ENCODE measurements at regions not wholly inside any gene's neighbourhood (a gene's known extent, or its start where the extent isn't known, plus 50 kb on each side); places are given as distances from the start of the nearest gene placed in this dataset.

DNA sequence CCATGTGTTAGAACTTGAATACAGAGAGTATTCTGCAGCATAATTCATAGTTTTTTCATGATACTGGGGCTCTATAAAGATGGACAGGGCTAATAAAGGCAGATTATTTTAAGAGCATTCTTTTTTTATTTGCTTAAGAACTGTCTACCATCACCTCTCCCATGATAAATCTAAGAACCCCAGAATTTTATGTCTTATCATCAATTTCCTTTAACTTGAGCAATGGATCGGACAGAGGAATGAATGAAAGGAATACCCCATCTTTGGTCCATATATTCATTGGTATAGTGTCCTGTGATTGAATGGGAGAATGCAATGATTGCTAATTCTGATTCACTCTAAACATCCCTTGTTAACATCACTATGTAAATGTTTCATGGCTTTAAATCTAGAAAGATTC is 946.3 kb upstream of the LRRN3 start:
- no peak for DNase-seq (ENCODE audit: low spot score)

DNA sequence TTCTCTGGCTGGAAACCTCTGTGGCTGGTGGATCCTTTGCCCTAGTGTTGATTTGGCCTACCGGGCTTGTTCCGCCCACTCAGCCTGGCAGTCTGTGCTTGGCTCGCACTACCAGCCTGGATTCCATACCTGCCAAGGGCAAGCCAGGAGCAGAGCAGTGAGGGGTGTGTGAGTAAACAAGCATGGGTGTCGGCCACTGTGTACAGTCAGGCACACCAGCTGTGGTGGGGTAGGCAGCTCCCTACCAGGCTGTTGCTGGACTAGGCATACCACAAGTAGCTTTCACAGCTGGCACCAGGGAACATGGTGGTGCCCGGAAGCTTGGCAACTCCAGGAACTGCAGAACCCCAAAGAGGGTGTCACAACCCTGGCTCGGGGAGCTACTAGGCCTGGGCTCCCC is 942.9 kb upstream of the LRRN3 start:
- DNase-seq (ENCODE audit: low spot score): no peak

DNA sequence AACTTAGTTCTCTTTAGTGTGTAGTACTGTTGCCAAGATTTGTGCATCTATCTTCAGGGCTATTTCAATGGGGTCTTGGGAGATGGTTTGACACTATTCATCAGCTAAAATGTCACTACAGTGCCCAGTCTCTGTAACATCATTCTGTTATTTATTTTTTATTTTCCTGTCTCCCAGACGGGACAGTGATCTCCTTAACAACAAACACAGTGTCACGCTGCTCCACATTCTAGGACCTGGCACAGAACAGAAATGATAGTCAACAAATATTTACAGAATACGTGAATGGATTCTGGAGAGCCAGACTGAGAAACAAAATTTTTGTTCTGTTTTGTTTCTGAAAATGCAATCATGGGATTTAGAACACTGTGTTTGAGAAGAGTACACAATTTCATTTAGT is 937.7 kb upstream of the LRRN3 start:
- DNase-seq (ENCODE audit: low spot score): no peak

DNA sequence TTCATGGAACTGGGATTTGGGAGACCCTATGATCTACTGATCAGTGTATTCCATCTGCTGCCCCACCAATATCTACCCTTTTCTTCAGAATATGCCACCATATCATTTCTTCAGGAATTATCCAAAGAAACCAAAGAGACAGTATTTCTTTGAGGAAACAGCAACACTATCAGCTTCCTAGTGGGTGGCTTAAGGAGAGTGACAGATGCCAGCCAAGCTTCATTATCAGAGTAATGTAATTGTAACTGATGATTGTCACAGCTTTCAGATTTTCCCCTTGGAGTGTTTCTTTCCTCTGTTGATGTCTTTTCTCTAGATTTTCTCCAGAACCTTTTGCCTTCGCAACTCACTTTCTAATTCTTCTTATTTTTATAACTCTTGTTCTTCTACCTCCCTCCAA is 934.4 kb upstream of the LRRN3 start:
- DNase-seq (ENCODE audit: low spot score): no peak

DNA sequence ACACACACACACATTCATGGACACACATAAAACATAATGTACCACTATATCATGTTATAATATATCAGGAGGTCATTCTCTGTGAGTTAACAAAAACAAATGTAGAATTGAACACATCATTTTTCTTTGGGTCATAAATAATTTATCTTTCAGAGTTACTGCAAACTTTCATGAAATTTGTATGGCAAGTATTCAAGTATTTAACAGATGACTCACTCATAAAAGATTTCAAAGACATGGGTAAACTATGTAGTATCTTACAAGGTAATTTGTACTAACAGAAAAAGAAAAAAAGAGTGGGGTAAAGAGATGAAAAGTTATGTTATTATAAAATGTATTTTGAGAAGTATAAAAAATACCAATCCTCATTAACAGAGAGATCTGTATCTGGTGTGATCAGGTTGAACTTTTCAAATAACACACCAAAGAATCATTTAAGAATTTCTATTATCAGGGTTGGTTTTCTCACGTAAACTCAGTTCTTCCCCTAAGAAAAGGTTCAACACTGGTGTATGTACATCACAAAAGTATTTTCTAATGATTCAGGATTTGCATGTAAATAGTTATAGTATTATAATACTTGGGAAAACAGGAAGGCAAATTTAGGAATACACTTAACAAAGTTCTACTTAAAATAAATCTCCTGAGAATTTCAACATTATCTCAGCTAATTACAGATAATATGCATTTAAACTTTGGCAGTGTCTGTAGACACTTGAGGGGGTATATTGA is 933.1 kb upstream of the LRRN3 start:
- DNase-seq (ENCODE audit: low spot score): no peak

DNA sequence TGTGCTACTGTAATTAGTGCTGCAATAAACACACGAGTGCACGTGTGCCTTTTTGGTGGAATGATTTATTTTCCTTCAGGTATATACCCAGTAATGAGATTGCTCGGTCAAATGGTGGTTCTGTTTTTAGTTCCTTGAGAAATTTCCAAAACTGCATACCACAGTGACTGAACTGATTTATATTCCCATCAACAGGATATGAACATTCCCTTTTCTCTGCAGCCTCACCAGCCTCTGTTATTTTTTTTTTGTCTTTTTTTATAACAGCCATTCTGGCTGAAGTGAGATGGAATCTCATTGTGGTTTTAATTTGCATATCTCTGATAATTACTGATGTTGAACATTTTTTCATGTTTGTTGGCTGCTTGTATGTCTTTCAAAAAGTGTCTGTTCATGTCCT is 922.9 kb upstream of the LRRN3 start:
- no peak for DNase-seq (ENCODE audit: low spot score)

DNA sequence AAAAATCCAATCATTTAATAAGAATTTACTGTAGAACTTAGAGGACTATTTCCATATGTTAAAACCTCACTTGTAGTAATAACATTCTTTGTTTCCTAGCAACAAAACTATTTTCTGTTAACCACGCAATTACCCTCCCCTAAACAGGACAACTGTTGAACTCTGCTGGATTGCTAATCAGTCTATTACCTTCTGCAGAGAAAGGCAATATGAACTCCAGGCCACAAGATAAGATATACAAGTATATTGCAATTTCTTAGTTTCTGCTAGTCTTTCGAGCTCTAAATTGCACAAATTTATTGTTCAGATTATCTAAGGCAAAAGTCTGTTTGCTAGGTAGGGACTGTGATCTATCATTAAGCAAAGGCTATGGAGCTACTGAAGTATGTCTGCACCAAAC is 920.1 kb upstream of the LRRN3 start:
- no peak for DNase-seq (ENCODE audit: low spot score)

DNA sequence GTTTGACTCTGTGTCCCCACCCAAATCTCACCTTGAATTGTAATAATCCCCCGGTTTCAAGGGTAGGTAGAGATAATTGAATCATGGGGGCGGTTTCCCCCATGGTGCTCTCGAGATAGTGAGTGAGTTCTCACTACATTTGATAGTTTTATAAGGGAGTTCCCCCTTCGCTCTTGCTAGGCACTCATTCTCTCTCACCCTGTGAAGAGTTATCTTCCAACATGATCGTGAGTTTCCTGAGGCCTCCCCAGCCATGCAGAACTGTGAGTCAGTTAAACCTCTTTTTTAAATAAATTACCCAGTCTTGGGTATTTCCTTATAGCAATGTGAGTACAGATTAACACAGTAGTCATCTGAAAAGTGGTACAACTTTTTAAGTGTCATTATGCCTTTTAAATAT is 913.5 kb upstream of the LRRN3 start:
- no peak for DNase-seq (ENCODE audit: low spot score)

DNA sequence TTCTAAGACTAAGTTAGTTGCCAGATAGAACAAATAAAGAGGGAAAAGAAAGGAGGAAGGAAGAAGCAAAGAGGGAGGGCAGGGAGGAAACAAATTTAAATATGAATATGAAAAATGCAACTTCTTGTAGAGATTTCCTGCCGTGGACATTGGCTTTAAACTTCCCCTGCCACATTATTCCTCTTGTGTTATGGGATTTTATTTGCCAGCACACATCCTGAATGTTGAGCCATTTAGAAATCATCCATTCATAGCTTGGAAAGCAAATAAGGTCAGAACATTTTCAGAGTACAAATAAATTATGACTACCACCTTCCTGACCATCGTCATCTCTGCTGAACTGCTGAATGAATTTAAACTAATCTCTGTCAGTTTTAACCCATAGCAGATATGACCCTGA is 911.9 kb upstream of the LRRN3 start:
- DNase-seq (ENCODE audit: low spot score): no peak

DNA sequence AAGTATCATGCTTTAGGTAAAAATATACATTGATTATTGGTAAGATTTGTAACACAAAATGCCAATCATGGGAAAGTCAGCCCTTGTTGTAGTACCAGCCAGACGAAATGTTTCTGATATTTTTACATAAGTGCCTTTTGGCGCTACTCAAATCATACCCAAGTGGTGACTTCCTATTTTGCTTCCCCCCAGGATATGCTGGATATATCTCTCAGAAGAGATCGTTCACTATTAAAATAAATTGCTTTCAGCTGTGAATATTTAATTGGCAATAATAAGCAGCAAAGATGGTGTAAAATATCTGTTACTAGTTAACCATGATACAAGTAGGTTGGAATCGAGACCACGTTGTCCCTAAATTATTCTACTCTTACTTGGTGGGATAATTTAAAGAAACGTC is 909.2 kb upstream of the LRRN3 start:
- no peak for DNase-seq (ENCODE audit: low spot score)

DNA sequence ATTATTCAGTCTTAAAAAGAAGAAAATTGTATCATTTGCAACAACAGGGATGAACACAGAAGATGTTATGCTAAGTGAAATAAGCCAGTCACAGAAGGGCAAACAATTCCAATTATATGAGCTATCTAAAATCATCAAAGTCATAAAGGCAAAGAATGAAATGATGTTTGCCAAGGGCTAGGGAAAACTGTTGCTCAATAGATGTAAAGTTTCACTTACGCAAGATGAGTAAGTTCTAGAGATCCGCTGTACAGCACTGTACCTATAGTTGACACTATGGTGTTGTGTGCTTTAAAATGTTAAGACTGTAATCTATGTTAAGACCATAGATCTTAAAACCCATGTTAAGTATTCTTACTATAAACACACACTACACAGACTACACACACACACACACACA is 904.6 kb upstream of the LRRN3 start:
- DNase-seq (ENCODE audit: low spot score): no peak

DNA sequence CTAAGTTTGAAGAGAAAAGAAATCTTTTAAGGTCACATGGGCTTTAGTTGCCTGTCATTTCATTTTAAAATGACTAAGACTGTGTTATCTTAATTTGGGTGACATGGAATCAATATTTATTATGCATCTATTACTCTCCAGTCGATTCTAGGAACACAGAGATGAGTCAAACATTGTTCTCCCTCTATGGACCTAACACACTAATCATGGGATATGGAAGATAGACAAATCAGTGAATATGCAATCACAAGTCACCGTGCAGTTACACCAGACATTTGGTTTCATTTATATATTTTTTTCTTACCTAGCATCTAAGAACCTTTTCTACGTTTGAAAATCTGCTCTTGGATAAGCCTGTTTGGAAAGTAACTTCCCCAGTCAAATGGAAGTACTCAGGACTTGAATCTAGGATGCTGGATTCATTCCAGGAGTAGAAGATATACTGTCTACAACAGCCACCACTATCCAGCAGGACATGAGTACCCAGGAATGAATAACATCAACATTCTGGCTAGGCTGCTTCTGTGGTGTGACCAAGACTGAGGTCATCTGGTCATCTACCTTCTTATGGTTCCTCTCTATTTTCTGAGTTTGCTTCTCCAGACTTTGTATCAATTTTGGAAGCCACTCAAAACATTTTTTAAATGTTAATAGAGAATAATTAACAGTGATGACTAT is 902.9 kb upstream of the LRRN3 start:
- DNase-seq (ENCODE audit: low spot score): no peak

DNA sequence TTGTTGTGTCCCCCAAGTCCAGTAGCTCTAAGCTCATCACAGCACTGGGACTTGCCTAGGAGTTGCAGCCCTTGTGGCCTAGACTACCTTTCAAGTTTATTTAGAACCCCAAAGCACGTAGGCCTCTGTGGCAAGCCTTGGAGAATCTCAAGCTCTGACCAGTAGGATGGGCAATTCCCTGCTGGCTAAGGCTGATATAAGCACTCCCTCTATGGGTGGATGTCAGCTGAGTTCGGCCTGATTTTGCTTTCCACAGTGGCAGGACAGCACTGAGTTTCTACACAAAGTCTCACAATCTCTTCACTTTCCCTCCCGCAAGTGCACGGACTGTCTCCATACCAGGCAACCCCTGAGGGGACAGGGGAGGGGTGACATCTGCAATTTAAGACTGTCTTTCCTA is 886.4 kb upstream of the LRRN3 start:
- no peak for DNase-seq (ENCODE audit: low spot score)

DNA sequence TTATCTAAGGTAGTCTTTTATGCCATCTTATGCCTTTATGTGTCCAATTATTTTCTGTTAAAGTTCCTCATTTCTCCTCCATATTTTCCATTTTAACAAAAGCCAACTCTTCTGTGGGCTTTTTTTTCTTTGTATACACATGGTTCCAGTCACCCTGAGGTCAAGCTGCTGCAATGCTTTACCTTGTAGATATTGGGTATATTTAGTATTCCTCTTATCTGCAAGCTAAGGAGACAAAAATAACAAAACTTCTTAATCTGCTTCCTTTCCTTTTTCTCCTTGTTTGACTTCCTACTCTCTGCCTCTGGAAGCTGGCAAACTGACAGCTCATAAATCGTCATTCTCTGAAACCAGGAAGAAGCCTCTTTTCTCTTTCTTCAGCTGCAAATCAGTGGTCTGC is 885.0 kb upstream of the LRRN3 start:
- DNase-seq (ENCODE audit: low spot score): no peak

DNA sequence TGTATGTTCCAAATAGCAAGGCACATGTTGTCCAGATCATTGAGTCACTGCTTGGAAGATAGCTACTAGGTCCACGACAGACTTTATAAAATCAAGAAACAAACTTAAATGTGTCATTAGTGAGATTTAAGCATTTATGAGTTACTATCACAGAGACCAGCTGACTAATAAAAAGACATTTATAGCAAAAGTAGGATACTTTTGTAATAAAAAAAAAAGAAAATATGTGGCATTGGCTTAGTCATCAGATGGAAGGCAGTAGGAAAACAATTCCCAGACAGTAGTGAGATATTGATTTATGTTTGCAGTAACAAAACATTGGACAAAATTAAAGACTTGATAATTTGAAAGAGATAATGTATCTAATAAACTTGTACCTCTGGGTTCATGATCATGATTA is 881.0 kb upstream of the LRRN3 start:
- DNase-seq (ENCODE audit: low spot score): no peak

DNA sequence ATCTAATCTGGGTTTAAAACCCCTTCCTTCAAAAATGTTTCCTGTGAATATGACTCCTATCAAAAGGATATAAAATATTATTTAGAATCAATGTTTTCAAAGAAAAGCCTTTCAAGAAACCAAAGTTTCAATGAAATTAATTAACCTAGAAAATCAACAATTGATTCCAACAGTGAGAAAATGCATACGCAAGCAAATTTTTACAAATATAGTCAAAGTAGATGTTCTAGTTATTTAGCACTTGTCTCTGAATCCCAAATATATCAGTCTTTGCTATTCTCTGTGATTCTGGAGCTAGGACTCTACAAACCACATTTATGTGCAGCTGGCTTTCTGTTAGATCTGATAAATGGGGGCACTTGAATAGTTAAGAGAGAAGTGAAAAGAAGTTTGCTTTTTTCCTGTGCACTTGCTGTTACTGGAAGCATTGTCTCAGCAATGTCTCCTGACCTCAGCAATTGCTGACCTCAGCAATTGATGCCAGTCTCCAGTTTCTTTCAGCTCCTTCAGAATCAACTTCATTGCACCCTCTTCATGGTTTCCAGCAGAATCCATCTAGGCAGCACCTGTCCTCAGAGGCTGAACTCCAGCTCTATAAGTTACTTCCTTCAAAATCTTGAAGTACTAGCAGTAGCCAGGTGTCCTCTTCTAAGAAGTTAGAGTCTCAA is 879.9 kb upstream of the LRRN3 start:
- DNase-seq (ENCODE audit: low spot score): no peak

DNA sequence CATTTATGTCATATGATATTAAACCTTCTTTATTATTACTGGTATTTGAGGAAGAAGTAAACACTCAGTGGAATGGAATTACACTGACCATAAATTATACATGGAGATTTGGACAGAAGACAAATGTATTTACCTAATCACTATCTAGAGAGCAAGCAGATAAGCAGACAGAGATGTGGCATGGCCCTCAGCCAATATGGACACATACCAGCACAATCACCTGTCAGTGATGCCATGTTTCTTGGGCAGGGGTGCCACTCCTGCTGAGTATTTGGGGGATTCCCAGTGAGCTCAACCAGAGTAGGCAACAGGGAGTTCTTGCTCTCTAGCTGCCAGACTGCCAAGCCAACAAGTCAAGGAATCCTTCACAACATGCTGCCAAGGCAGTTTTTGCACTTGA is 866.3 kb upstream of the LRRN3 start:
- no peak for DNase-seq (ENCODE audit: low spot score)

DNA sequence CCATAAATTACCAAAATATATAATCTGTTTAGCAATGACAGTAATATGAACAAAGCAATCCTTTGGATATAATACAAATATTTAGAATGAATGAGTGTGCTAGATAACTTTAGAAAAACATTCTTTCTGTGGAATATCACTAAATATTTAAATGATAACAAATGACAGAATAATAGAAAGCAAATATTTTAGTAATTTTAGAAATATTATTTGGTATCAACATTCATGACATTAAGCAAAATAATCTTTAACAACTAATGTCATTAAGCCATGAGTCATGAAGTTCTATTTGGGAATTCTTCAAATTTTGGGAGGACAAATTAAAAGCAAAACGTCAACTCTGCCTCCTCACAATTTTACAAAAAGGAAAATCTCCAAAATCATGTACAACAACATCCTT is 844.8 kb upstream of the LRRN3 start:
- DNase-seq (ENCODE audit: low spot score): no peak

DNA sequence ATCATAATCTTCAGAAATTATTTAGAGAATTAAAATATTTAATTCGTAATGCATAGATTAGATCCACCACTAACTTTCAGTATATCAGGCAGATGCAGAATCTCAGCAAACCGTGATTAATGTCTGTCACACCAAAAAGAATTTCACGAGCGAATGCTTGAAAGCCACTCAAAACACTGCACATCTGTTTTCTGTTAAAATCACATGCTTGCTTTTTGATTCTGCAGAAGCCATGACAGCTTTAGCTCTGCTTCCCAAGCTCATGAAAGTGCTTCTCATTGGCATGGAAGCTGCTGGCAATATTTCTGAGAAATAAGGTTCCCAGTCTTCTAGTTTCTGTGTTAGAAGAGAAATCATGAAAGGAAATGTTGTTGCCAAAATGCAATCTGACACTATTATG is 837.8 kb upstream of the LRRN3 start:
- no peak for DNase-seq (ENCODE audit: low spot score)

DNA sequence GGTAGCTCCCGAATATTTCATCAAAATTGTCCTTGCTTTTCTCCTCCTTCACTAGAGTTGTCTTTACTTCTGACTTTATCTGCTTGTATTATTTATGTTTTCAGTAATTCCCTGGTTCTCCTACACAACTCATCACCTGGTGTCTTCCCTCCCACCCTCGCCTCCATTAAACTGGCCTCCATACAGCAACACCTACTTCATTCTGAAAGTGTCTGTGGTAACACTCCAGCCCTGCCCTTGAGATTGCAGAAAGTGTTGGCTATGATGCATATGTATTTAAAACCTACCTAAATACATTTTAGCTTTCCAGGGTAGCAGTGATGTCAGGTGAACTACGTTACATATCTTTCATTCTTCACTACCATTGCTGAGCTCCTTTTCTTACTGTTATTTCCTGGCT is 833.3 kb upstream of the LRRN3 start:
- DNase-seq (ENCODE audit: low spot score): no peak

DNA sequence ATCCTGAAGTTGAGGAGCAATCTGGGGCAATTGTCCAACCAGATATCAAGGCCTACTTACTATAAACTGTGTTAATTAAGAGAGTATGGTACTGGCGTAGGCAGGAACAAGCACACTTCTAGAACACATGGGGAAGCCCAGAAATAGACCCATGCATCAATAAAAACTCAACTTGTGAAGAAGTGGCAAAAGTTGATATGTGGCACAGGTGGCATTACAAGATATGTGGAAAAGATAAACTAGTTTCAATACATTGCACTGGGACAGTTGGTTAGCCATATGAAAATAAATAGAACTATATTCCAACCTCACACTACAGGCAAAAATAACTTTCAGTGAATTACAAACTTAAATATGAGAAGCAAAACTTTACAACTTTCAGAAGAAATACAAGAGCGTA is 828.7 kb upstream of the LRRN3 start:
- no peak for DNase-seq (ENCODE audit: low spot score)

DNA sequence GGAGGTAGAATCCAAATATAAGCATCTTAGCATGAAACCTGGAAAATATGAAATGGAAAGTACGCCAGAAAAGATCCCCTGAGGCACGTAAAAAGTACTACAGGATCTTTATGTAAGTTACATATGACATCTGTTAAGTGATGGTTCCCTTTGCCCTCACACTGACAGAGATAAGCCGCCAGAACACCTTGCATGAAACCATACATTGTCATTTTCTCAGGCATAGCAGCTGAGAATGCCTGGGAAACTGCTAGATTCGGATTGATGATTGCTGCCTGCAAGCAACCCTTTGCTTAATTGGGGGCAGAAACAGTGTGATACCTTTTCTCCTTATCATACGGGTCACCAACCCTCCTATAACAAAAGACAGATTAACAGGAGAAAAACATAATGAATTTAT is 826.6 kb upstream of the LRRN3 start:
- no peak for DNase-seq (ENCODE audit: low spot score)

DNA sequence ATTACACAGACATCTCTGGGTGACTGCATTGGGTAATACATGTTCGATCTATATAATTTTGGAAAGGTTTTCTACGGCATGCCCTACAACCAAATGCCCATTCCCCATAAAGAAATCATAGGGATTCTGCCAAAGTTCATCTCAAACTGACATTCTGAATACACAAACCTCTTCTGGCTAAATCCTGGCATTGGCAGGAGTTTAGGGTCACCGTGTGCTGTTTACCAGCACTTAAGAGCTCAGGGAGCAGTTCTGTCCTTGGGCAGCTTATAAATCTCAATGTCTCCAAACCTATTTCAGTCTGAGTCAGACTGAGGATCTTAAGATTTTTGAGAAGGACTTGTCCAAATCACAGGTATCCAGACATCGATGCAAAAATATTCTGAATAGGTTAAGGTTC is 809.6 kb upstream of the LRRN3 start:
- DNase-seq (ENCODE audit: low spot score): no peak

DNA sequence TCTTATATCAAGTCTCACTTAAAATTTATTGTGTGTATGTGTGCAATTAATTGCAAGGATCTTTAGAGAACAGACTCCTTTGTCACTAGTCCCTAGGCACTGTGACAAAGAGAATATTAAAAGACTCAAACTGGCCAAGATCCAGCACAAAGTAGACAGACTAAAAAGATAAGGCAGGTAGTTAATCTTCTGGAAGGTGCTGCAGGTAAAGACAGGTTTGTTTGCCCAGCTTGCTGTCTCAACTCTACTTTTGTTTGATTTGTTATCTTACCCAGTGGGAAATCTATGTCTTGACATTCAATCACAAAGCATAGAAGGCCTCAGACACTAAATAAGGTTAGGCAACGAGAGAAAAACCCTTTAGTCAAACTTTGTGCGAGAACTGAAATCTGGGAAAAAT is 807.9 kb upstream of the LRRN3 start:
- no peak for DNase-seq (ENCODE audit: low spot score)
